ENCODE measurements at regions not wholly inside any gene's neighbourhood (a gene's known extent, or its start where the extent isn't known, plus 50 kb on each side); places are given as distances from the start of the nearest gene placed in this dataset.

- WGBS, 4 donors = 98 to 100% (median 99%) methylated on average over 1 of the region's 1 CpG
- Histone ChIP-seq H3K36me3 (replicated peaks in 1 of 2) (no peaks in the 10 kb centered on the region), H3K9me3 (replicated peaks in 1 of 3) (no peaks in the 10 kb centered on the region), H3K27ac (no peak overlapping the region), H3K4me1 (replicated peaks in 1 of 2) (no peaks in the 10 kb centered on the region), H3K27me3 (no peaks in the 10 kb centered on the region), H3K4me3 (no peak overlapping the region)
- no peak for TF ChIP-seq CTCF (IDR thresholded peaks at IDR 0.05)
- TF ChIP-seq POLR2A (IDR thresholded peaks at IDR 0.05) = no peak
- DNase-seq = no peak
- intact Hi-C loops (cut with DNase I) = no loop called here
Measured at GRCh38 chr2:145002624-145003023, 482.7 kb upstream of the ZEB2 start.

GRCh38 chr2:145000376-145000775 is 480.5 kb upstream of the ZEB2 start:
- Histone ChIP-seq H3K27ac (no peak overlapping the region), H3K4me1 (replicated peaks in 1 of 2) (peaks cover 6 to 10% of the 10 kb centered on the region in 2 donors), H3K4me3 (no peak overlapping the region), H3K27me3 (no peaks in the 10 kb centered on the region), H3K36me3 (replicated peaks in 1 of 2) (no peaks in the 10 kb centered on the region), H3K9me3 (replicated peaks in 1 of 3) (no peaks in the 10 kb centered on the region)
- TF ChIP-seq POLR2A (IDR thresholded peaks at IDR 0.05) (no peak), CTCF (IDR thresholded peaks at IDR 0.05) (no peak)
- no peak for DNase-seq
- intact Hi-C loops (cut with DNase I) = no loop called here

GRCh38 chr2:144999936-145000335 is 480.0 kb upstream of the ZEB2 start:
- Histone ChIP-seq H3K9me3 (replicated peaks in 1 of 3) (no peaks in the 10 kb centered on the region), H3K36me3 (replicated peaks in 1 of 2) (no peaks in the 10 kb centered on the region), H3K4me3 (no peak overlapping the region), H3K27me3 (no peaks in the 10 kb centered on the region), H3K27ac (no peak overlapping the region), H3K4me1 (replicated peaks in 1 of 2) (peaks cover 6 to 10% of the 10 kb centered on the region in 2 donors)
- no peak for DNase-seq
- 79 to 91% (median 82%) methylated on average over 1 of the region's 1 CpG for WGBS, 4 donors
- intact Hi-C loops (cut with DNase I) = no loop called here
- no peak for TF ChIP-seq POLR2A (IDR thresholded peaks at IDR 0.05)
- no peak for TF ChIP-seq CTCF (IDR thresholded peaks at IDR 0.05)

GRCh38 chr2:144999071-144999875 is 479.4 kb upstream of the ZEB2 start:
- TF ChIP-seq CTCF (IDR thresholded peaks at IDR 0.05) (no peak), POLR2A (IDR thresholded peaks at IDR 0.05) (no peak)
- 70 to 80% (median 75%) methylated on average over 7 of the region's 7 CpGs for WGBS, 4 donors
- no peak overlapping the region for H3K27ac ChIP-seq
- intact Hi-C loops (cut with DNase I) = no loop called here
- no peaks in the 10 kb centered on the region for H3K36me3 ChIP-seq (replicated peaks in 1 of 2)
- peaks cover 6 to 10% of the 10 kb centered on the region in 2 donors for H3K4me1 ChIP-seq (replicated peaks in 1 of 2)
- H3K4me3 ChIP-seq = no peak overlapping the region
- DNase-seq = no peak
- H3K27me3 ChIP-seq = no peaks in the 10 kb centered on the region
- no peaks in the 10 kb centered on the region for H3K9me3 ChIP-seq (replicated peaks in 1 of 3)
